ENCODE measurements at regions not wholly inside any gene's neighbourhood (a gene's known extent, or its start where the extent isn't known, plus 50 kb on each side); places are given as distances from the start of the nearest gene placed in this dataset.

DNA sequence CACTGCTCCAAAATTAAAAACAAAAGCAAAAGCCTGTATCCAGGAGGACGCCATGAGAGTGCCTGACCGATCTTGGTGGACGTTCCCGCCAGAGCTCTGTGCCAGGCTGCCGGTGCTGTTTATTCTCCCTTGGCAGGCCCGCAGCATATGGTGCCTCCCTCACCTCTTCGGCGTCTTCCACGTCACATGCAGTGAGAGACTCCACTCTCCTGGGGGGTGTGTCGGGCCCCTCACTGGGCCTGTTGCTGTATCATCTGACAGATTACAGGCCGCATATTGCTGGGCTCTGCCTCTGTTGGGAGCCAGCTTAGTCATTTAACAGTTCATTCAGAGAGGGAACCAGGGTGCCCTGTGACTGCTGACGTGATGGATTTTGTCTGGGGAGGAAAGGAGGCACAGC is 86.4 kb upstream of the ARRDC4 start:
- Histone ChIP-seq H3K9me1 (ENCODE audit: control insufficient read depth, extremely low read depth, insufficient read depth, low read length) (no peaks in the 10 kb centered on the region), H2AFZ (ENCODE audit: control insufficient read depth, low read length) (no peak overlapping the region), H3K9ac (ENCODE audit: control insufficient read depth, extremely low read depth, insufficient read depth, low read length) (no peak overlapping the region), H3K36me3 (ENCODE audit: control insufficient read depth in 2 of 2, extremely low read depth in 1 of 2, insufficient read depth in 2 of 2, low read length in 2 of 2) (no peaks in the 10 kb centered on the region), H3K79me2 (ENCODE audit: control insufficient read depth, insufficient read depth, low read length) (no peaks in the 10 kb centered on the region), H4K20me1 (ENCODE audit: control insufficient read depth, extremely low read depth, insufficient read depth, low read length) (no peaks in the 10 kb centered on the region), H3K4me1 (ENCODE audit: control insufficient read depth, extremely low read depth, insufficient read depth, low read length) (no peaks in the 10 kb centered on the region), H3K9me3 (ENCODE audit: control insufficient read depth, low read depth, low read length) (no peaks in the 10 kb centered on the region), H3K27me3 (ENCODE audit: control insufficient read depth, extremely low read depth, insufficient read depth, low read length) (no peaks in the 10 kb centered on the region), H3K4me2 (ENCODE audit: control insufficient read depth, extremely low read depth, insufficient read depth, low read depth, low read length) (no peak overlapping the region), H3K4me3 (ENCODE audit: control insufficient read depth in 2 of 3, extremely low read depth in 1 of 3, insufficient read depth in 2 of 3, low read depth in 1 of 3, low read length in 3 of 3) (no peak overlapping the region), H3K27ac (ENCODE audit: control insufficient read depth, insufficient read depth, low read length) (no peak overlapping the region)
- dilution Hi-C loops (cut with MboI; ENCODE audit: extremely low pct_ligation_motif_present, low sequenced_read_pairs), result no loop called here
- no peak for FAIRE-seq
- no peak for DNase-seq (ENCODE audit: low read depth, low spot score)
- no peak for TF ChIP-seq EZH2 (IDR thresholded peaks at IDR 0.05; ENCODE audit: low read length)
- TF ChIP-seq, protein P1, sequence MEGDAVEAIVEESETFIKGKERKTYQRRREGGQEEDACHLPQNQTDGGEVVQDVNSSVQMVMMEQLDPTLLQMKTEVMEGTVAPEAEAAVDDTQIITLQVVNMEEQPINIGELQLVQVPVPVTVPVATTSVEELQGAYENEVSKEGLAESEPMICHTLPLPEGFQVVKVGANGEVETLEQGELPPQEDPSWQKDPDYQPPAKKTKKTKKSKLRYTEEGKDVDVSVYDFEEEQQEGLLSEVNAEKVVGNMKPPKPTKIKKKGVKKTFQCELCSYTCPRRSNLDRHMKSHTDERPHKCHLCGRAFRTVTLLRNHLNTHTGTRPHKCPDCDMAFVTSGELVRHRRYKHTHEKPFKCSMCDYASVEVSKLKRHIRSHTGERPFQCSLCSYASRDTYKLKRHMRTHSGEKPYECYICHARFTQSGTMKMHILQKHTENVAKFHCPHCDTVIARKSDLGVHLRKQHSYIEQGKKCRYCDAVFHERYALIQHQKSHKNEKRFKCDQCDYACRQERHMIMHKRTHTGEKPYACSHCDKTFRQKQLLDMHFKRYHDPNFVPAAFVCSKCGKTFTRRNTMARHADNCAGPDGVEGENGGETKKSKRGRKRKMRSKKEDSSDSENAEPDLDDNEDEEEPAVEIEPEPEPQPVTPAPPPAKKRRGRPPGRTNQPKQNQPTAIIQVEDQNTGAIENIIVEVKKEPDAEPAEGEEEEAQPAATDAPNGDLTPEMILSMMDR (optimal IDR thresholded peaks at IDR 0.05 in 1 of 3, IDR thresholded peaks at IDR 0.05 in 1 of 3, conservative IDR thresholded peaks at IDR 0.05 in 1 of 3; ENCODE audit: extremely low read depth in 1 of 3, insufficient read depth in 2 of 3, low read length in 3 of 3), result no peak

DNA sequence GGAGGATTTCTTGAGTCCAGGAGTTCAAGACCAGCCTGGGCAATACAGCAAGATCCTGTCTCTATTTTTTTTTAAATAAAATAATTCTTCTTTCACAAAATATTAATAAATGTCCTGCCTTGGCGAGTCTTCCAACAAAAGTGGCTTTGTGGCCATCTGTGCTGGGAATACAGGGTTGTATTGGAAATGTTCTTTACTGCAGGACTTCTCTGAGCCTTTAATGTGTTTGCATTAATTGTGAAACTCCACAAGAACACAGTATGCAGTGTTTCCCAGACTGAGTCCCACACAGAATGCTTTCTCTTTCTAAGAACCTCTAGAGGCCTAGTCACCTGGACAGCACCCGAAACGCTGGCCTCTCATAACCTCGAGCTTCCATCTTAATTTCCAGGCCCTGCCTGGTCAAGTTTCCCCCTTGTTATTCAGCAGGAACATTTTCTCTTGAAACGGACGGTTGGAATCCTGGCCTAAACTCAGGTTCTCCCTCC is 85.4 kb upstream of the ARRDC4 start:
- DNase-seq (ENCODE audit: low read depth, low spot score) (no peak), FAIRE-seq (no peak)
- Histone ChIP-seq H3K4me3 (ENCODE audit: control insufficient read depth in 2 of 3, extremely low read depth in 1 of 3, insufficient read depth in 2 of 3, low read depth in 1 of 3, low read length in 3 of 3) (no peak overlapping the region), H4K20me1 (ENCODE audit: control insufficient read depth, extremely low read depth, insufficient read depth, low read length) (no peaks in the 10 kb centered on the region), H3K9ac (ENCODE audit: control insufficient read depth, extremely low read depth, insufficient read depth, low read length) (peak overlapping the region; percentile 52), H3K36me3 (ENCODE audit: control insufficient read depth in 2 of 2, extremely low read depth in 1 of 2, insufficient read depth in 2 of 2, low read length in 2 of 2) (no peaks in the 10 kb centered on the region), H3K9me3 (ENCODE audit: control insufficient read depth, low read depth, low read length) (no peaks in the 10 kb centered on the region), H3K27me3 (ENCODE audit: control insufficient read depth, extremely low read depth, insufficient read depth, low read length) (no peaks in the 10 kb centered on the region), H3K27ac (ENCODE audit: control insufficient read depth, insufficient read depth, low read length) (no peak overlapping the region), H2AFZ (ENCODE audit: control insufficient read depth, low read length) (peak overlapping the region; percentile 49), H3K9me1 (ENCODE audit: control insufficient read depth, extremely low read depth, insufficient read depth, low read length) (no peaks in the 10 kb centered on the region), H3K79me2 (ENCODE audit: control insufficient read depth, insufficient read depth, low read length) (no peaks in the 10 kb centered on the region), H3K4me1 (ENCODE audit: control insufficient read depth, extremely low read depth, insufficient read depth, low read length) (no peaks in the 10 kb centered on the region), H3K4me2 (ENCODE audit: control insufficient read depth, extremely low read depth, insufficient read depth, low read depth, low read length) (peak overlapping the region; percentile 12)
- dilution Hi-C loops (cut with MboI; ENCODE audit: extremely low pct_ligation_motif_present, low sequenced_read_pairs), result no loop called here
- TF ChIP-seq, protein P1 (optimal IDR thresholded peaks at IDR 0.05 in 1 of 3, IDR thresholded peaks at IDR 0.05 in 1 of 3, conservative IDR thresholded peaks at IDR 0.05 in 1 of 3; ENCODE audit: extremely low read depth in 1 of 3, insufficient read depth in 2 of 3, low read length in 3 of 3), result no peak
- TF ChIP-seq EZH2 (IDR thresholded peaks at IDR 0.05; ENCODE audit: low read length), result no peak
